ENCODE measurements at regions not wholly inside any gene's neighbourhood (a gene's known extent, or its start where the extent isn't known, plus 50 kb on each side); places are given as distances from the start of the nearest gene placed in this dataset.

DNA sequence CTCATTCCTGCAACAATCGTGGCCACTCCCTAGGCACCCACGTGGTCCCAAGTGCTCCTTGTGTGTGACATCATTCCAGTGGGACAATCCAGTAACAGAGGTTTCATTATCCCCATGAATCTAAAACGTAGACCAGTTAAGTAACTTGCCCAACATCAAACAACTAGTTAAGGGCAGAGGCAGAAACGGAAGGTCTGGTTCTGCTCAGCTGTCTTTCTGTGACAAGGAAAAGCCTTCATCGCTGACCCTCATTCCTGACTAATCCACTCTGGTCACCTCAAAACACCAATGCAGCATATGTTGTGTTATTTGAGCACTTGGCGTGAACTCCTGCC, 261.4 kb upstream of the JARID2 start (continued):
- TF ChIP-seq, protein P1, sequence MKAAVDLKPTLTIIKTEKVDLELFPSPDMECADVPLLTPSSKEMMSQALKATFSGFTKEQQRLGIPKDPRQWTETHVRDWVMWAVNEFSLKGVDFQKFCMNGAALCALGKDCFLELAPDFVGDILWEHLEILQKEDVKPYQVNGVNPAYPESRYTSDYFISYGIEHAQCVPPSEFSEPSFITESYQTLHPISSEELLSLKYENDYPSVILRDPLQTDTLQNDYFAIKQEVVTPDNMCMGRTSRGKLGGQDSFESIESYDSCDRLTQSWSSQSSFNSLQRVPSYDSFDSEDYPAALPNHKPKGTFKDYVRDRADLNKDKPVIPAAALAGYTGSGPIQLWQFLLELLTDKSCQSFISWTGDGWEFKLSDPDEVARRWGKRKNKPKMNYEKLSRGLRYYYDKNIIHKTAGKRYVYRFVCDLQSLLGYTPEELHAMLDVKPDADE (IDR thresholded peaks at IDR 0.05): no peak
- TF ChIP-seq JUNB (IDR thresholded peaks at IDR 0.05; ENCODE audit: unreplicated experiment) (no peak), NANOG (IDR thresholded peaks at IDR 0.05; ENCODE audit: borderline replicate concordance) (no peak), POLR2AphosphoS5 (IDR thresholded peaks at IDR 0.05; ENCODE audit: low read depth) (no peak), ZNF114 (CRISPR knock-in tag; IDR thresholded peaks at IDR 0.05) (no peak)

DNA sequence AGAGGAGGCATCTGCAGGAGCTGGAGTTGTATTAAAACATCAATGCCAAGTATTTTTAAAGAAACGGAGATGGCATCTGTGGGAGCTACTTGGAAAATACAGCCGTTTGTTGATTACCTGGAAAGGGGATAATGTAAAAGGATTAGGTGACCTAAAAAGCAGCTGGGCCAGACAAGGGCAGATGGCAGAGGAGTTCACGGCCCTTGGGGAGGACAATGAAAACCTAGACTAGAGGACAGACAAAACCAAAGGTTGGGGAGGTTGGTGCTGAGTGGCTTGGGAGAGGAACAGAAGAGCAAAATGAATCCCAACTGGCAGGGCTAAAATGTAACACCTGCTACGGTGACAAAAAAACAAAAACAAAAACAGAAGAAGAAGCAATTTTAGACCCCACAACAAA, 260.5 kb upstream of the JARID2 start:
- peaks cover 7% of the 10 kb centered on the region for H3K79me2 ChIP-seq (replicated peaks; ENCODE audit: insufficient read depth)
- H4K20me1 ChIP-seq (replicated peaks; ENCODE audit: insufficient read depth): no peaks in the 10 kb centered on the region
- Mint-ChIP-seq H3K4me1 (peaks cover 17% of the 10 kb centered on the region), H3K9me3 (no peaks in the 10 kb centered on the region), H3K4me3 (no peak overlapping the region), H3K27ac (no peak overlapping the region), H3K27me3 (ENCODE audit: insufficient read depth, low read depth, poor library complexity) (peaks cover 17% of the 10 kb centered on the region), H3K36me3 (ENCODE audit: low read depth) (peaks cover 3% of the 10 kb centered on the region; the same call in 2 of the 3 replicates)
- no peaks in the 10 kb centered on the region for H3F3A ChIP-seq (replicated peaks; ENCODE audit: low read depth)
- no peak for ATAC-seq
- peaks cover 11% of the 10 kb centered on the region for H3K4me1 ChIP-seq (ENCODE audit: insufficient read depth)
- no peaks in the 10 kb centered on the region for H3K9me2 ChIP-seq (ENCODE audit: insufficient read depth)
- DNase-seq (ENCODE audit: low spot score): no peak
- H2AFZ ChIP-seq: no peak overlapping the region
- no peaks in the 10 kb centered on the region for H3K27me3 ChIP-seq (ENCODE audit: insufficient read depth)
- 0 out of 2 replicates have a peak overlapping the region, but pooled peaks have one; percentile 50 for H3K27ac ChIP-seq (ENCODE audit: low read depth)
- H3K4me2 ChIP-seq: no peak overlapping the region
- no peaks in the 10 kb centered on the region for H3K36me3 ChIP-seq (ENCODE audit: insufficient read depth)
- H3K4me3 ChIP-seq: no peak overlapping the region
- TF ChIP-seq, protein P2, sequence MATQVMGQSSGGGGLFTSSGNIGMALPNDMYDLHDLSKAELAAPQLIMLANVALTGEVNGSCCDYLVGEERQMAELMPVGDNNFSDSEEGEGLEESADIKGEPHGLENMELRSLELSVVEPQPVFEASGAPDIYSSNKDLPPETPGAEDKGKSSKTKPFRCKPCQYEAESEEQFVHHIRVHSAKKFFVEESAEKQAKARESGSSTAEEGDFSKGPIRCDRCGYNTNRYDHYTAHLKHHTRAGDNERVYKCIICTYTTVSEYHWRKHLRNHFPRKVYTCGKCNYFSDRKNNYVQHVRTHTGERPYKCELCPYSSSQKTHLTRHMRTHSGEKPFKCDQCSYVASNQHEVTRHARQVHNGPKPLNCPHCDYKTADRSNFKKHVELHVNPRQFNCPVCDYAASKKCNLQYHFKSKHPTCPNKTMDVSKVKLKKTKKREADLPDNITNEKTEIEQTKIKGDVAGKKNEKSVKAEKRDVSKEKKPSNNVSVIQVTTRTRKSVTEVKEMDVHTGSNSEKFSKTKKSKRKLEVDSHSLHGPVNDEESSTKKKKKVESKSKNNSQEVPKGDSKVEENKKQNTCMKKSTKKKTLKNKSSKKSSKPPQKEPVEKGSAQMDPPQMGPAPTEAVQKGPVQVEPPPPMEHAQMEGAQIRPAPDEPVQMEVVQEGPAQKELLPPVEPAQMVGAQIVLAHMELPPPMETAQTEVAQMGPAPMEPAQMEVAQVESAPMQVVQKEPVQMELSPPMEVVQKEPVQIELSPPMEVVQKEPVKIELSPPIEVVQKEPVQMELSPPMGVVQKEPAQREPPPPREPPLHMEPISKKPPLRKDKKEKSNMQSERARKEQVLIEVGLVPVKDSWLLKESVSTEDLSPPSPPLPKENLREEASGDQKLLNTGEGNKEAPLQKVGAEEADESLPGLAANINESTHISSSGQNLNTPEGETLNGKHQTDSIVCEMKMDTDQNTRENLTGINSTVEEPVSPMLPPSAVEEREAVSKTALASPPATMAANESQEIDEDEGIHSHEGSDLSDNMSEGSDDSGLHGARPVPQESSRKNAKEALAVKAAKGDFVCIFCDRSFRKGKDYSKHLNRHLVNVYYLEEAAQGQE (IDR thresholded peaks at IDR 0.05; ENCODE audit: unreplicated experiment): no peak
- TF ChIP-seq, protein P3, sequence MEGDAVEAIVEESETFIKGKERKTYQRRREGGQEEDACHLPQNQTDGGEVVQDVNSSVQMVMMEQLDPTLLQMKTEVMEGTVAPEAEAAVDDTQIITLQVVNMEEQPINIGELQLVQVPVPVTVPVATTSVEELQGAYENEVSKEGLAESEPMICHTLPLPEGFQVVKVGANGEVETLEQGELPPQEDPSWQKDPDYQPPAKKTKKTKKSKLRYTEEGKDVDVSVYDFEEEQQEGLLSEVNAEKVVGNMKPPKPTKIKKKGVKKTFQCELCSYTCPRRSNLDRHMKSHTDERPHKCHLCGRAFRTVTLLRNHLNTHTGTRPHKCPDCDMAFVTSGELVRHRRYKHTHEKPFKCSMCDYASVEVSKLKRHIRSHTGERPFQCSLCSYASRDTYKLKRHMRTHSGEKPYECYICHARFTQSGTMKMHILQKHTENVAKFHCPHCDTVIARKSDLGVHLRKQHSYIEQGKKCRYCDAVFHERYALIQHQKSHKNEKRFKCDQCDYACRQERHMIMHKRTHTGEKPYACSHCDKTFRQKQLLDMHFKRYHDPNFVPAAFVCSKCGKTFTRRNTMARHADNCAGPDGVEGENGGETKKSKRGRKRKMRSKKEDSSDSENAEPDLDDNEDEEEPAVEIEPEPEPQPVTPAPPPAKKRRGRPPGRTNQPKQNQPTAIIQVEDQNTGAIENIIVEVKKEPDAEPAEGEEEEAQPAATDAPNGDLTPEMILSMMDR (conservative IDR thresholded peaks at IDR 0.05; ENCODE audit: low read depth in 2 of 2): no peak
- TF ChIP-seq JUNB (IDR thresholded peaks at IDR 0.05; ENCODE audit: unreplicated experiment): no peak
- TF ChIP-seq ZNF331 (CRISPR knock-in tag; IDR thresholded peaks at IDR 0.05; ENCODE audit: low read depth): no peak
- TF ChIP-seq ZNF114 (CRISPR knock-in tag; IDR thresholded peaks at IDR 0.05): no peak
- TF ChIP-seq EZH2 (IDR thresholded peaks at IDR 0.05; ENCODE audit: low read depth, unreplicated experiment): no peak
- TF ChIP-seq NANOG (IDR thresholded peaks at IDR 0.05; ENCODE audit: borderline replicate concordance): no peak
- no peak for TF ChIP-seq EZH2phosphoT487 (IDR thresholded peaks at IDR 0.05; ENCODE audit: unreplicated experiment)
- TF ChIP-seq, protein P4, sequence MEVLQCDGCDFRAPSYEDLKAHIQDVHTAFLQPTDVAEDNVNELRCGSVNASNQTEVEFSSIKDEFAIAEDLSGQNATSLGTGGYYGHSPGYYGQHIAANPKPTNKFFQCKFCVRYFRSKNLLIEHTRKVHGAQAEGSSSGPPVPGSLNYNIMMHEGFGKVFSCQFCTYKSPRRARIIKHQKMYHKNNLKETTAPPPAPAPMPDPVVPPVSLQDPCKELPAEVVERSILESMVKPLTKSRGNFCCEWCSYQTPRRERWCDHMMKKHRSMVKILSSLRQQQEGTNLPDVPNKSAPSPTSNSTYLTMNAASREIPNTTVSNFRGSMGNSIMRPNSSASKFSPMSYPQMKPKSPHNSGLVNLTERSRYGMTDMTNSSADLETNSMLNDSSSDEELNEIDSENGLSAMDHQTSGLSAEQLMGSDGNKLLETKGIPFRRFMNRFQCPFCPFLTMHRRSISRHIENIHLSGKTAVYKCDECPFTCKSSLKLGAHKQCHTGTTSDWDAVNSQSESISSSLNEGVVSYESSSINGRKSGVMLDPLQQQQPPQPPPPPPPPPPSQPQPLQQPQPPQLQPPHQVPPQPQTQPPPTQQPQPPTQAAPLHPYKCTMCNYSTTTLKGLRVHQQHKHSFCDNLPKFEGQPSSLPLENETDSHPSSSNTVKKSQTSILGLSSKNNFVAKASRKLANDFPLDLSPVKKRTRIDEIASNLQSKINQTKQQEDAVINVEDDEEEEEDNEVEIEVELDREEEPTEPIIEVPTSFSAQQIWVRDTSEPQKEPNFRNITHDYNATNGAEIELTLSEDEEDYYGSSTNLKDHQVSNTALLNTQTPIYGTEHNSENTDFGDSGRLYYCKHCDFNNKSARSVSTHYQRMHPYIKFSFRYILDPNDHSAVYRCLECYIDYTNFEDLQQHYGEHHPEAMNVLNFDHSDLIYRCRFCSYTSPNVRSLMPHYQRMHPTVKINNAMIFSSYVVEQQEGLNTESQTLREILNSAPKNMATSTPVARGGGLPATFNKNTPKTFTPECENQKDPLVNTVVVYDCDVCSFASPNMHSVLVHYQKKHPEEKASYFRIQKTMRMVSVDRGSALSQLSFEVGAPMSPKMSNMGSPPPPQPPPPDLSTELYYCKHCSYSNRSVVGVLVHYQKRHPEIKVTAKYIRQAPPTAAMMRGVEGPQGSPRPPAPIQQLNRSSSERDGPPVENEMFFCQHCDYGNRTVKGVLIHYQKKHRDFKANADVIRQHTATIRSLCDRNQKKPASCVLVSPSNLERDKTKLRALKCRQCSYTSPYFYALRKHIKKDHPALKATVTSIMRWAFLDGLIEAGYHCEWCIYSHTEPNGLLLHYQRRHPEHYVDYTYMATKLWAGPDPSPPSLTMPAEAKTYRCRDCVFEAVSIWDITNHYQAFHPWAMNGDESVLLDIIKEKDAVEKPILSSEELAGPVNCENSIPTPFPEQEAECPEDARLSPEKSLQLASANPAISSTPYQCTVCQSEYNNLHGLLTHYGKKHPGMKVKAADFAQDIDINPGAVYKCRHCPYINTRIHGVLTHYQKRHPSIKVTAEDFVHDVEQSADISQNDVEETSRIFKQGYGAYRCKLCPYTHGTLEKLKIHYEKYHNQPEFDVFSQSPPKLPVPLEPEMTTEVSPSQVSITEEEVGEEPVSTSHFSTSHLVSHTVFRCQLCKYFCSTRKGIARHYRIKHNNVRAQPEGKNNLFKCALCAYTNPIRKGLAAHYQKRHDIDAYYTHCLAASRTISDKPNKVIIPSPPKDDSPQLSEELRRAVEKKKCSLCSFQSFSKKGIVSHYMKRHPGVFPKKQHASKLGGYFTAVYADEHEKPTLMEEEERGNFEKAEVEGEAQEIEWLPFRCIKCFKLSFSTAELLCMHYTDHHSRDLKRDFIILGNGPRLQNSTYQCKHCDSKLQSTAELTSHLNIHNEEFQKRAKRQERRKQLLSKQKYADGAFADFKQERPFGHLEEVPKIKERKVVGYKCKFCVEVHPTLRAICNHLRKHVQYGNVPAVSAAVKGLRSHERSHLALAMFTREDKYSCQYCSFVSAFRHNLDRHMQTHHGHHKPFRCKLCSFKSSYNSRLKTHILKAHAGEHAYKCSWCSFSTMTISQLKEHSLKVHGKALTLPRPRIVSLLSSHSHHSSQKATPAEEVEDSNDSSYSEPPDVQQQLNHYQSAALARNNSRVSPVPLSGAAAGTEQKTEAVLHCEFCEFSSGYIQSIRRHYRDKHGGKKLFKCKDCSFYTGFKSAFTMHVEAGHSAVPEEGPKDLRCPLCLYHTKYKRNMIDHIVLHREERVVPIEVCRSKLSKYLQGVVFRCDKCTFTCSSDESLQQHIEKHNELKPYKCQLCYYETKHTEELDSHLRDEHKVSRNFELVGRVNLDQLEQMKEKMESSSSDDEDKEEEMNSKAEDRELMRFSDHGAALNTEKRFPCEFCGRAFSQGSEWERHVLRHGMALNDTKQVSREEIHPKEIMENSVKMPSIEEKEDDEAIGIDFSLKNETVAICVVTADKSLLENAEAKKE (CRISPR knock-in tag; IDR thresholded peaks at IDR 0.05): no peak
- TF ChIP-seq STAT1 (IDR thresholded peaks at IDR 0.05; ENCODE audit: unreplicated experiment): no peak
- no peak for TF ChIP-seq CREB1 (CRISPR knock-in tag; IDR thresholded peaks at IDR 0.05; ENCODE audit: low read depth)
